NCI-H748 (cell line): ENCODE measurements at regions not wholly inside any gene's neighbourhood (a gene's known extent, or its start where the extent isn't known, plus 50 kb on each side); places are given as distances from the start of the nearest gene placed in this dataset.
A peak's percentile ranks its signal among the peaks of the same experiment; 100 is the strongest.

Source experiments
- DNase-seq: peaks from one replicate; lab custom pipeline; 2025; ENCODE audit not compliant: unreplicated experiment; lab: John Stamatoyannopoulos, UW

- no peak for DNase-seq
These were observed 316.8 kb downstream of the VPS13C start for GRCh38 chr15:61743345-61743909.

GRCh38 chr15:61742591-61742990, 317.7 kb downstream of the VPS13C start:
- DNase-seq = no peak

GRCh38 chr15:61736790-61737189, 323.5 kb downstream of the VPS13C start:
- no peak for DNase-seq

GRCh38 chr15:61731099-61731498, 329.1 kb downstream of the VPS13C start:
- no peak for DNase-seq

GRCh38 chr15:61729646-61730045, 330.6 kb downstream of the VPS13C start:
- no peak for DNase-seq

GRCh38 chr15:61726166-61726565, 334.1 kb downstream of the VPS13C start:
- no peak for DNase-seq

GRCh38 chr15:61725251-61725650, 335.0 kb downstream of the VPS13C start:
- no peak for DNase-seq

- no peak for DNase-seq
These were observed 335.9 kb downstream of the VPS13C start for GRCh38 chr15:61724251-61724939.

- DNase-seq = no peak
These were observed 338.8 kb downstream of the VPS13C start for GRCh38 chr15:61721418-61721817.

- DNase-seq = no peak
These were observed 340.0 kb downstream of the VPS13C start for GRCh38 chr15:61720197-61720704.

GRCh38 chr15:61715082-61715481, 345.2 kb downstream of the VPS13C start:
- no peak for DNase-seq

GRCh38 chr15:61712129-61712759, 348.0 kb downstream of the VPS13C start:
- DNase-seq = no peak

GRCh38 chr15:61702224-61703020, 357.8 kb downstream of the VPS13C start:
- DNase-seq = peak; percentile 4

- DNase-seq = no peak
These were observed 358.8 kb downstream of the VPS13C start for GRCh38 chr15:61701455-61701854.

GRCh38 chr15:61700803-61701202, 359.4 kb downstream of the VPS13C start:
- DNase-seq = no peak

- no peak for DNase-seq
These were observed 362.5 kb downstream of the VPS13C start for GRCh38 chr15:61697796-61698195.

GRCh38 chr15:61689067-61689466, 371.2 kb downstream of the VPS13C start:
- no peak for DNase-seq

- no peak for DNase-seq
These were observed 372.6 kb downstream of the VPS13C start for GRCh38 chr15:61687651-61688050.

- DNase-seq = no peak
These were observed 373.1 kb downstream of the VPS13C start for GRCh38 chr15:61687124-61687523.

- DNase-seq = no peak
These were observed 374.3 kb downstream of the VPS13C start for GRCh38 chr15:61685971-61686370.

GRCh38 chr15:61685534-61685933, 374.7 kb downstream of the VPS13C start:
- DNase-seq = no peak
